Esophagus squamous epithelium (tissue), 4 donors: ENCODE measurements at regions not wholly inside any gene's neighbourhood (a gene's known extent, or its start where the extent isn't known, plus 50 kb on each side); places are given as distances from the start of the nearest gene placed in this dataset.

Experiments
- POLR2A ChIP-seq, 4 donors: fragments of 450-650 bp; IDR thresholded peaks; one replicate each; pipeline ENCODE4 v1.6.1; 2017; ENCODE audit warnings: antibody characterized with exemption in 4 of 4, mild to moderate bottlenecking in 4 of 4, moderate library complexity in 3 of 4
- TF ChIP-seq, protein P1 (sequence below), 6 experiments: fragments of 450-650 bp in 4 of 6; fragments of 200-600 bp in 2 of 6; sonication (generic) in 2 of 6; IDR thresholded peaks; one replicate each; pipeline ENCODE4 v1.5.1; 2016 to 2019; ENCODE audit warnings: antibody characterized with exemption in 6 of 6, mild to moderate bottlenecking in 4 of 6, moderate library complexity in 4 of 6

DNA sequence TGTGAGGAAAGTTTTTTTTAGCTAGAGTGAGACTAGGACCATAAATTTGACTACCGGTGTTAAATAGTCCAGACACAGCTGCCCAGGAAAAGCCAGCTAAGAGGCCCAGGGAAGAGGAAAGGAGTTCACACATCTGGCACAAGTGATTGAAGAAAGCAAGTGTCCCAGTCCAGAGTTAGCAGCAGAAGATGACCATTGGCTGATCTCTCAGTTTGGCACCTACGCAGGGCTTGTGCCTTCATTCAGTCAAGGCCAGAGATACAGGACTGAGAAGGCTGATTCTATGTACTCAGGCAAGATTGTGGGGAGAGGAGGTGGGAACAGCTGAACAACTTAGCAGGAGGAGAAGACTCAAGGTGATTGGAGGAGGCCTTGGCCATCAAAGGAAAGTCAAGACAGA lies 575.0 kb upstream of the KLF12 start:
- no peak for TF ChIP-seq POLR2A (IDR thresholded peaks at IDR 0.05)
- TF ChIP-seq, protein P1, sequence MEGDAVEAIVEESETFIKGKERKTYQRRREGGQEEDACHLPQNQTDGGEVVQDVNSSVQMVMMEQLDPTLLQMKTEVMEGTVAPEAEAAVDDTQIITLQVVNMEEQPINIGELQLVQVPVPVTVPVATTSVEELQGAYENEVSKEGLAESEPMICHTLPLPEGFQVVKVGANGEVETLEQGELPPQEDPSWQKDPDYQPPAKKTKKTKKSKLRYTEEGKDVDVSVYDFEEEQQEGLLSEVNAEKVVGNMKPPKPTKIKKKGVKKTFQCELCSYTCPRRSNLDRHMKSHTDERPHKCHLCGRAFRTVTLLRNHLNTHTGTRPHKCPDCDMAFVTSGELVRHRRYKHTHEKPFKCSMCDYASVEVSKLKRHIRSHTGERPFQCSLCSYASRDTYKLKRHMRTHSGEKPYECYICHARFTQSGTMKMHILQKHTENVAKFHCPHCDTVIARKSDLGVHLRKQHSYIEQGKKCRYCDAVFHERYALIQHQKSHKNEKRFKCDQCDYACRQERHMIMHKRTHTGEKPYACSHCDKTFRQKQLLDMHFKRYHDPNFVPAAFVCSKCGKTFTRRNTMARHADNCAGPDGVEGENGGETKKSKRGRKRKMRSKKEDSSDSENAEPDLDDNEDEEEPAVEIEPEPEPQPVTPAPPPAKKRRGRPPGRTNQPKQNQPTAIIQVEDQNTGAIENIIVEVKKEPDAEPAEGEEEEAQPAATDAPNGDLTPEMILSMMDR (IDR thresholded peaks at IDR 0.05): no peak
